ENCODE measurements at regions not wholly inside any gene's neighbourhood (a gene's known extent, or its start where the extent isn't known, plus 50 kb on each side); places are given as distances from the start of the nearest gene placed in this dataset.
"Not testable (repeated sequence)": the region's sequence is repeated elsewhere in the genome, so short reads cannot be mapped to it uniquely, and the experiment has no call there.

- DNase-seq, result no peak
Measured at GRCh38 chrX:69431420-69431819, 72.7 kb upstream of the NALF2 start.

- no peak for DNase-seq
Measured at GRCh38 chrX:69430785-69431184, 73.3 kb upstream of the NALF2 start.

GRCh38 chrX:69429339-69430015 lies 74.6 kb upstream of the NALF2 start:
- DNase-seq, result no peak

GRCh38 chrX:69428216-69428615 lies 75.9 kb upstream of the NALF2 start:
- DNase-seq, result no peak

- DNase-seq, result no peak
Measured at GRCh38 chrX:69424910-69425309, 79.2 kb upstream of the NALF2 start.

GRCh38 chrX:69424161-69424560 lies 80.0 kb upstream of the NALF2 start:
- no peak for DNase-seq

GRCh38 chrX:69422208-69422607 lies 81.9 kb upstream of the NALF2 start:
- DNase-seq, result not testable (repeated sequence)

- no peak for DNase-seq
Measured at GRCh38 chrX:69415698-69416097, 88.4 kb upstream of the NALF2 start.

GRCh38 chrX:69412661-69413060 lies 91.5 kb upstream of the NALF2 start:
- no peak for DNase-seq

GRCh38 chrX:69398881-69399280 lies 105.2 kb upstream of the NALF2 start:
- no peak for DNase-seq

GRCh38 chrX:69396916-69397315 lies 107.2 kb upstream of the NALF2 start:
- DNase-seq, result no peak

GRCh38 chrX:69395306-69395705 lies 108.8 kb upstream of the NALF2 start:
- no peak for DNase-seq

- no peak for DNase-seq
Measured at GRCh38 chrX:69389101-69389501, 115.0 kb upstream of the NALF2 start.

GRCh38 chrX:69388526-69388925 lies 115.6 kb upstream of the NALF2 start:
- DNase-seq, result no peak

- peak; percentile 32 to 46 for DNase-seq
Measured at GRCh38 chrX:69387567-69388487, 116.3 kb upstream of the NALF2 start.

GRCh38 chrX:69386681-69387080 lies 117.4 kb upstream of the NALF2 start:
- no peak for DNase-seq

- no peak for DNase-seq
Measured at GRCh38 chrX:69379412-69379811, 124.7 kb upstream of the NALF2 start.

GRCh38 chrX:69374569-69374968 lies 129.6 kb upstream of the NALF2 start:
- DNase-seq, result no peak

GRCh38 chrX:69372435-69372834 lies 131.7 kb upstream of the NALF2 start:
- DNase-seq, result no peak

GRCh38 chrX:69371159-69371558 lies 133.0 kb upstream of the NALF2 start:
- DNase-seq, result no peak

- DNase-seq, result no peak
Measured at GRCh38 chrX:69369999-69370398, 134.1 kb upstream of the NALF2 start.

- no peak for DNase-seq
Measured at GRCh38 chrX:69366183-69366582, 137.9 kb upstream of the NALF2 start.

GRCh38 chrX:69365755-69366154 lies 138.4 kb upstream of the NALF2 start:
- DNase-seq, result no peak

- DNase-seq, result no peak
Measured at GRCh38 chrX:69365349-69365748, 138.8 kb upstream of the NALF2 start.

All from stimulated activated CD4-positive, alpha-beta T cell treated with anti-CD3 and anti-CD28 coated beads, Interleukin-2, amount 100 ng/mL, for 24 hours (primary cell).